ENCODE measurements at regions not wholly inside any gene's neighbourhood (a gene's known extent, or its start where the extent isn't known, plus 50 kb on each side); places are given as distances from the start of the nearest gene placed in this dataset.

DNA sequence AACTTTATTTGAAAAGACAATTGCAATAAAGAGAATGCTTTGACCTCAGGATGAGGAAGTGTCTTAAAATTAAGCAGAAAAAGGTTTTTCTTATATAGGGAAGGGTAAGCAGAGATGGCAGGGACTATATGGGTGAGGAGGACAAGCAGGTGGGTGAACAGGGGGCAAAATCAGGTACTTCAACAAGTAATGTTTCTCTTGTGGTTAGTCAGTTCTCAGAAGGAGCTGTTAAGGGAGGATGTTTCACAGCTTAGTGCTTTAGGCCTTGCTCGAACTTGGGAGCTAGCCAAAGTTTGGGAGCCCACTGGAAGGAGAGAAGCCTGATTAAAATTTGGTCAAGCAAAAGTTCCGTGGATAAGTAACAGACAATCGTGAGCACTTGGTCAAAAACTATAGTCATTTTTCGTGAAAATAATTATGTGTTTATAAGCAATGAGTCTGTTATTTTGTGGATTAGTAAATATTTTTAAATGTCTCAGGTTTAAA lies 364.2 kb upstream of the TMPO start:
- TF ChIP-seq CTCF (IDR thresholded peaks at IDR 0.05): no peak
- no peak for TF ChIP-seq POLR2A (IDR thresholded peaks at IDR 0.05)

Data from thyroid gland (tissue), 4 donors.